Middle frontal gyrus (tissue), 1 donor: ENCODE measurements at regions not wholly inside any gene's neighbourhood (a gene's known extent, or its start where the extent isn't known, plus 50 kb on each side); places are given as distances from the start of the nearest gene placed in this dataset.

ENCODE experiments used
- DNase-seq: peaks from one replicate; pipeline ENCODE4 v3.0.0-alpha.2; 2015; ENCODE audit warnings: low spot score; ENCODE audit errors: extremely low spot score

DNA sequence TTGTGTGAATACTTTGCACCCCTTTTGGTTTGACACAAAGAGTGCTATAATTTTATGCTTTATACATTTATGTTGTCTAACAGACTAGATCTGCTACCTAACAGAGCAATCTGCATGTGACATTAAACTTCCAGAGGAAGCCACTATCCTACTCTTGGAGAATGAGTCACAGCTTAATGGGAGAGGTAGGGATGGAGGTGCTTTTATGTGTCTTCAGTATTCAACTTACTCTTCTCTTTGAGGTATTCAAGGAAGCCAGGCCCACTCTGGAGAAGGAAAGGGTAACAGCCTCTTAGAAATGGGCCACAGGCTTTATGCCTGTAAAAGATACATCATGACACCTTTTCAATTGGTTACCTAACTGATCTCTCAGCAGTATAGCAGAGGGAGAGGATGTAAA lies 85.8 kb upstream of the NEUROD1 start:
- DNase-seq, result no peak

DNA sequence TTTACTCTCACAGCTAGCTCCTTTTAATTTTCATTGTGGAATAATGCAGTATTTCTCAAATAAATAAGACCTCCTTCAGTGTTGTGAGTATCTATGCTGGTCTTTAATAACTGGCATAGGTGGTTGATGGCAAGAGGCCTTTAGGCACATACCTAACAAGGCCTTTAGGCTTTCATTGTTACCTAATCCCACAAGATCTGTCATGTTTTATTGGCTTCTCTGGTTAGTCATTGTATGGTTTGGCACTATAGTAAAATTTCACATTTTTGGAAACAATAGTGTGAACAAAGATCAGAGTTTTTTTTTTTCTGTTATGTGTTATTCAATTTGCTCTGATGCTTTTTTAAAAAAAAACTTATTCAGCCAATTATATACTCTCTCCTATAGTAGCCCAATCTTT lies 89.8 kb upstream of the NEUROD1 start:
- DNase-seq, result no peak

DNA sequence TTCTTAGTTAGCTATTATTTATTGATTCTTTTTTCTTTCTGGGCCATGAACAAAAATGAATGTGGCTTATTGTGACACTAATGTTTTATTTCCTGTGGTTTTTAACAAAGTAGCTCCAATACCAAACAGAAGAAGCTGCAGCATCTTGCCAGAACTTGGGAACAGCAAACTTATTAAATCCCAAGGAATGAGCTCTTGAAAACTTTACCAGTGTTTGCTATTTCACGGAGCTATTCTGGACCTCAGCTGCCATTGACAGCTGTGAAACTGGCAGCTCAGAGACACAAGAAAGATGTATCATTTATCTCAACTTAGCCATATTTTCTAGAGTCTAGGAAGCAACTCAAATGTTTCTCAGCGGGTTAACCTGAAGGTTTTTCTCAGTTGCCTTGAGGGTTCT lies 91.0 kb upstream of the NEUROD1 start:
- DNase-seq, result no peak

DNA sequence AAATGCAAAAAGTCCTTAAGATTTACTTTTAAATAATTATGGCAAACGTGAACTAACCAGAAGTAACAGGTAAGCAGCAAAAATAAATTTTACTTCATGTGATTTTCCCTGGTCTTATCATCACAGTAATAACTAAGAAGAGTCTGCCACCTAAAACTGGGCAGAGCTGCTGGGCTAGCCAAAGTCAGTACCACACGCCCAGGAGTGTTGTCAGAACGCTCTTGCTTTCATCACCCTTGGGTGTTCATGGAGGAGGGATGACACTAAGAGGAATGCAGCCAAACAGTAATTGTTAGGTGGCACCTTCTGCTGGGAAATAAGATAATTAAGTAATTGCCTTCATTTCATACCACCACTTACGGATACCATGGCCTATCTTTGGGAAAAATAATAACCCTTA lies 92.0 kb upstream of the NEUROD1 start:
- no peak for DNase-seq

GRCh38 chr2:181772777-181773176 lies 92.5 kb upstream of the NEUROD1 start:
- no peak for DNase-seq

DNA sequence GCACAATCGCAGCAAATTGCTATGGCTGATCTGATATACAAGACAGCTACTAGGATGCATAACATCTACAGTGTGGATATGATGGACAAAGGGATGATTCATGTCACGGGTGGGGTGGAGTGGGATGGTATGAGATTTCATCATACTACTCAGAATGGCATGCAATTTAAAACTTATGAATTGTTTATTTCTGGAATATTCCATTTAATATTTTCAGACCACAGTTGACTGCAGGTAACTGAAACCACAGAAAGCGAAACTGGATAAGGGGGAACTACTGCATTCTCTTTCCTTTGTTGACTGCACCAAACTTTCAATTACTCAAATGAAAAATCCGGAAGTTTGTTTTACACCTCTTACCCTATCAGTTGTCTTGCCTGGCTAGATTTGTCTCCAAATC lies 94.4 kb upstream of the NEUROD1 start:
- DNase-seq, result no peak

DNA sequence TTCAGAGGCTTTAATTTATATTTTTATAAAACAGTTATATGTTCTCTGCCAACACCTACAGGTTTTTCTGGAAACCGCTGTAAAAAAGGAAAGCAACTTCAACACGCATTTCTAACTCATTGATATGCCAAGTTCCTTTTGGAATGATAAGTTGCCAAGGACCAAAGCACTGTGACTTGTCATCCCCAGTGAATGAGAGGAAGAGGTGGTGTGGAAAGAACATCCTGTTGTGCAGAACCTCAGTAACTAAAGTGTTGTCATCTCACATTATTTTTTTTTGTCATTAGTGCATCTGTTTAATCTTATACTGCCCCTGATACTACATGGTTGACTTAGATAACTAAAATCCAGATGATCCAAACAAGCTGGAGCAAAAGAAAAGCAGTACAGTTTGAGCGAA lies 96.0 kb upstream of the NEUROD1 start:
- DNase-seq, result no peak

- DNase-seq, result no peak
Observed at GRCh38 chr2:181777734-181778133, 97.4 kb upstream of the NEUROD1 start.

DNA sequence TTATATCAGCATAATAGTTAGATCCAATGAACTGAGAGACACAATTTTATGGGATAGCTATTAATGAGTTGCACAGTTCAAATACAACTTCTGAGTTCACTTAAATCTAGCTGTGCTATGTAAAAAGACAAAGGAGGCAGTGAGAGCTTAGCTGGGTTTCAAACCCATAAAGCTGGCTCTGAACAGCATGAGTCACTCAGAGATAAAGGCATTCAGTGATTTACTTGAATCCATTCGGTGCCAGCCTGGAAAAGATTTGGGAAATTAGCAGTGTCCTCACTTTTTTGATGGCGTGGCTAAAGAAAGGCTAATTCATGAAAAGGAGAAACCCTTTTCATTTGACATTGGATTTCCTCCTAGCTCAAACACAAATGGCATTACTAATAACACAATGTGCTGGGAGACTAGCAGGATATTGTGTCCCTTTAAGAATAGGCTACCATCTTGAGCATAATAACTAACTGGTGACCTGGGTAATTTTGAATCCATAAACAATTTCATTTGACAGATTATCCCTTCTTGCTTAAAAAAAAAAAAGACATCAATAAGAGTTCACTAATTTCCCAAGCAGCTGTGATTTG lies 98.4 kb upstream of the NEUROD1 start:
- no peak for DNase-seq

DNA sequence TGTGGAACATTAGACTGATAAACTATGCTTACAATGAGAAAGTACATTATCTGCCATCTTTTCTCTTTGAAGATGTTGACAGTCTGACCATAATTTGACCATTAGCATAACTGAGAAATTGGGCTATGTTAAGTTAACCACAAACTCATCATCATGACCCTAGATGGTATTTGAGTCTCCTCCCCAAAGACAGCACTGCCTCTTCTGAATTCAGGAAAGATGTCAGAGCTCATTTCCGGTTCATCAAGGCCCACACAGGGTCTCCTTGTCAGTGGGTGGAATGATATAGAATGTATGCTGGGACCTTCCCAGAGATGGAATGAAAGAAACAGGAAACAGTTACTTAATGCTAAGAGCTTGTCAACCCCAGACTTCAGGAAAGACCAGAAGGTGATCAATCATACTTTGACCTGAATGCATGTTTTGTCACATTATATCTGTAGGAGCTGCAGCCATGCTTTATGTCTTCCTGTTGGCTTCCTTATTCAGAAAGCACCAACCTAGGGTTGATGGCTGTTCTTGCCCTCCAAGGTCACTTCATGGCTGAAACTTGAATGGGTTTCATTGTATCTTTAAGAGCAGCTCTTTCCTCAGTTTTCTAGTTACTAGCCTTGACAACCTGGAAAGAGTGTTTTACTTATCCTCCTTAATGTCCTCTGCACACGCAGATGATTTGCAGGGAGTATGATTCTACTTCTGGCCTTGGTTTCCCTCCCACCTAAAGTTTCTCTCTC lies 99.1 kb upstream of the NEUROD1 start:
- no peak for DNase-seq

DNA sequence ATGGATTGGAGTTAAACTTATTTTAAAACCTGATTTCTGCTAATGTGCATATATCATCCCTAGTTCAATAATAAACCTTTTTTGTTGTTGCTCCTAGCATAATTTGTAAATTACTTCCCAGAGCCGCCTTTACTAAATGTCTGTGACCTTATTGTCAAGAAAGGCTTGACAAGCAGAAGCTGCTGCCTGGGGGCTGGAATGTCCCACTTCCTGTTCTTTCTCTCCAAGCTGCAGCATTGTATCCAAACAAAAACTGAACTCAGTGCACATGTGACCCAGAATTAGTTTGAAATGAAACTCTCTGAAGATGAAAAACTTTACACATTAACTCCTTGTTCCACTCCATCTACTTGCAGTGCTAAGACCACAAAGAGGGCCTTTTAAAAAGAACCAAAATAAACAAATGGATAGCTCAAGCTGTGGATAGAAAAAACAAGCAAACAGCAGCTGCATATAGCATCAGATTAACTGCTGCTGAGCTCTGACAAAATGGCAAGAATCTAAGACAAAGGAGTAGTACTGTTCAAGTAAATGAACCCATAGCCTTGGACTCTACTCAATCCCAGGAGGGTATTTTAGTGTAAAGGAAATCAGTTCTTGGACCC lies 99.8 kb upstream of the NEUROD1 start:
- no peak for DNase-seq

GRCh38 chr2:181780657-181781056 lies 100.3 kb upstream of the NEUROD1 start:
- no peak for DNase-seq

- no peak for DNase-seq
Observed at GRCh38 chr2:181781078-181781786, 100.9 kb upstream of the NEUROD1 start.

DNA sequence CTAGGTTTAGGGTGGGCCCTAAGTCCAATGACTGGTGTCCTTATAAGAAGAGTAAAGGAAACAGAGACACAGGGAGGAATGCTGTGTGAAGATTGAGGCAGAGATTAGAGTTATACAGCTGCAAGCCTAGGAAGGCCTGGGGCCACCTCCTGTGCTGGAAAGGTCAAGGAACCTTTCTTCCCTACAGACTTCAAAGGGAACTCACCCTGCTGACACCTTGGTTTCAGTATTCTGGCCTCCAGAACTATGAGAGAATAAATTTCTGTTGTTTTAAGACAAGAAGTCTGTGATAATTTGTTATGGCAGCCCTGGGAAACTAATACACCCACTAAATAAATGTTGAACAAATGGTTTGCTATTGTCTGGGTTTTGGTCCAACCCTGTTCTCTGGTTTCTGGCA lies 102.3 kb upstream of the NEUROD1 start:
- no peak for DNase-seq

DNA sequence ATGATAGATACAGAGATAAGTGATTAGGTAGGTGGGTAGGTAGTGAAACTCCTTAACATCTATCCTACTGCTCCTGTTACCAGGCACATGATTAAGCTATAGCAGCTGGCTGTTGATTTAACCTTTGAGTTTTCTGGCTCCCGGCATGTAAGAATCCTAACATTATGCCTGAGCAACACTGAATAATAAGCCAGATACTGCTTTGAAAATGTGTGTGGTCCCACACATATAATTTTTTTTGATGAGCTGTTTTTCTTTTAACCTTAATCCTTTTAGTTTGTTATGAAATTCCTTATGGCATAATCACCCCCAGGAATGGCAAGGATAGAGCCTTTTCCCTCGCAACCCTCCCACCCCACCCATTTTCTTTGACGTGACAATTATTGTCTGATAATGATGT lies 104.2 kb upstream of the NEUROD1 start:
- no peak for DNase-seq

DNA sequence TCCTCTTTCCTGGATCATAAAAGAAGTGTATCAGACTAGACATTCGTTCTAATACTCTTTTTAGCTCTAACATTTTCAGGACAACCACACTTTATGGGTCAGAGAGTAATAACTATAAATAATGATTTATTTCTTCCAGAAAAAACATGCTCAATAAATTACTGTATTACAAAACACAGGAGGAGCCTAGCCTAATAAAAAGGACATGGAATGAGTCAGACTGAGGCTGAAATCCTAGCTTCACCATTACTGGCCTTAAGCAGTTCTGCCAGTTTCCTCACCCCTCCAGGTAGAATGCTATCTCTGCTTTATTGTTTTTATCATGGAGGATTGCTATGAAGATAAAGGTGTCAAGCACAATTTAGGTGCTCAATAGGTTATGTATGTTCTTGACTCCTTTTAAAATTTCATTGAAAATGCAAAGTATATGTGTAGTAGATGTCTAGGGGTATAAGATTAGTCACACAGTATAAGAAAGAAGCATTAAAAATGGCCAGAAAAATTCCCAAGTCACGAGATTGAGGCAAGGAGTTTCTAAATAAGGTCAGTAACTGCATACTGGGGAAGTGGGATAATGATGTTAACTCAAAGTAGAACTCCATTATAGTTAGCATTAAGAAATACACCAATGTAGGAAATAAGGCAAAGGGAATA lies 105.5 kb upstream of the NEUROD1 start:
- no peak for DNase-seq

DNA sequence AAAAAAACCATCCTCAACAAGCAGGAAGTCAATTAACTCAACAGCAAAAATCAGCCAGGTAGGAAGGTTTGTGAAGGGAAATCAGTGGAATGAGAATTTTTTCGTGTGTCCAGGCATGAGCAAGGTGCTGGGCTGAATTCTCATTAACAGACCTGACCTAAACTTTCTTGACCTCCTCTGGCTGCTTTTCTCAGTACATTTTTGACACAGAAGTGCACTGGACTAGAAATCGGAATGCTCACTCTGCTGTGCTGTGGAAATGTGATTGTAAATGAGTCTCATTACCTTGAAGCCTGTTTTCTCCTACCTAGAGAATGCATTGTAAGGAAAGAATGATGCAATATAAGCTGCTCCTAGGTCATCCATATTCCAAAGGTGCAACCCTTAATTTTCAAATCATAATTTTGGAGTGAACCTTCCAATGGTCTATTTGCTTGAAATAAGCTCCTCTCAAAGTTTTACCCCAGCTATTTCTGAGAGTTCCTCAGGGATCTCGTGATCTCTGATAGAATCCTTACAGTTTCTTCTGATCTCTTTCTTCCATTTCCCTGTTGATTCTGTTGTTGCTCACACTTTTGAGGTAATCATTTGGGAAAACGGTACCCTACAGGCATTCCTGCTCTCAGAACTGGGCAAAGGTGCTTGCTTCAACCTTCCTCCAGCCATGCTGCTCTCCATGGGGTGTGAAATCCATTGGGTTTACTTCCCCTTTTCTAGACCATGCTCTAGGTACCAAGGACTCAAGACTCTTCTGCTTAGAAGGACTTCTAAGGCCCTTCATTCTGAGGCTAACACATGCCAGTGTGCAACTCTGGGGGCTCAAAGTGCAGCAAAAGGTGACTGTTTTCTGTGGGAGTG lies 104.9 kb upstream of the ITPRID2 start:
- DNase-seq, result no peak

- DNase-seq, result no peak
Observed at GRCh38 chr2:181787310-181788048, 104.1 kb upstream of the ITPRID2 start.

GRCh38 chr2:181788897-181789555 lies 102.5 kb upstream of the ITPRID2 start:
- DNase-seq, result no peak
